ENCODE measurements at regions not wholly inside any gene's neighbourhood (a gene's known extent, or its start where the extent isn't known, plus 50 kb on each side); places are given as distances from the start of the nearest gene placed in this dataset.
"Not testable (repeated sequence)": the region's sequence is repeated elsewhere in the genome, so short reads cannot be mapped to it uniquely, and the experiment has no call there.

- Histone ChIP-seq H3K4me1 (ENCODE audit: control insufficient read depth, insufficient read depth, low read length) (no peaks in the 10 kb centered on the region), H3K27me3 (ENCODE audit: control insufficient read depth, insufficient read depth, low read length) (no peaks in the 10 kb centered on the region), H3K27ac (ENCODE audit: low read length) (no peak overlapping the region), H3K36me3 (ENCODE audit: control insufficient read depth, insufficient read depth, low read length) (no peaks in the 10 kb centered on the region; the same call in 1 of the 2 replicates), H3K9me3 (ENCODE audit: control insufficient read depth, insufficient read depth, low read length) (no peaks in the 10 kb centered on the region), H3K4me3 (ENCODE audit: low read length) (no peak overlapping the region)
- WGBS (ENCODE audit: insufficient coverage, insufficient read length): no CpG with 5 or more reads among the region's 30 CpGs
- DNase-seq (ENCODE audit: low read depth, low spot score): no peak
These were observed 199.0 kb downstream of the DLL1 start for GRCh38 chr6:170091639-170092579.

GRCh38 chr6:170091000-170091638 is 199.8 kb downstream of the DLL1 start:
- no CpG with 5 or more reads among the region's 18 CpGs for WGBS (ENCODE audit: insufficient coverage, insufficient read length)
- H3K36me3 ChIP-seq (ENCODE audit: control insufficient read depth, insufficient read depth, low read length): no peaks in the 10 kb centered on the region; the same call in 1 of the 2 replicates
- DNase-seq (ENCODE audit: low read depth, low spot score): no peak
- no peaks in the 10 kb centered on the region for H3K9me3 ChIP-seq (ENCODE audit: control insufficient read depth, insufficient read depth, low read length)
- no peaks in the 10 kb centered on the region for H3K4me1 ChIP-seq (ENCODE audit: control insufficient read depth, insufficient read depth, low read length)
- no peak overlapping the region for H3K27ac ChIP-seq (ENCODE audit: low read length)
- no peaks in the 10 kb centered on the region for H3K27me3 ChIP-seq (ENCODE audit: control insufficient read depth, insufficient read depth, low read length)
- no peak overlapping the region for H3K4me3 ChIP-seq (ENCODE audit: low read length)

GRCh38 chr6:170090561-170090960 is 200.3 kb downstream of the DLL1 start:
- Histone ChIP-seq H3K36me3 (ENCODE audit: control insufficient read depth, insufficient read depth, low read length) (no peaks in the 10 kb centered on the region; the same call in 1 of the 2 replicates), H3K9me3 (ENCODE audit: control insufficient read depth, insufficient read depth, low read length) (no peaks in the 10 kb centered on the region), H3K27ac (ENCODE audit: low read length) (no peak overlapping the region), H3K4me1 (ENCODE audit: control insufficient read depth, insufficient read depth, low read length) (no peaks in the 10 kb centered on the region), H3K4me3 (ENCODE audit: low read length) (no peak overlapping the region), H3K27me3 (ENCODE audit: control insufficient read depth, insufficient read depth, low read length) (no peaks in the 10 kb centered on the region)
- DNase-seq (ENCODE audit: low read depth, low spot score): no peak
- no CpG with 5 or more reads among the region's 12 CpGs for WGBS (ENCODE audit: insufficient coverage, insufficient read length)

GRCh38 chr6:170089963-170090362 is 200.9 kb downstream of the DLL1 start:
- Histone ChIP-seq H3K4me3 (ENCODE audit: low read length) (no peak overlapping the region), H3K4me1 (ENCODE audit: control insufficient read depth, insufficient read depth, low read length) (no peaks in the 10 kb centered on the region), H3K9me3 (ENCODE audit: control insufficient read depth, insufficient read depth, low read length) (no peaks in the 10 kb centered on the region), H3K27me3 (ENCODE audit: control insufficient read depth, insufficient read depth, low read length) (no peaks in the 10 kb centered on the region), H3K36me3 (ENCODE audit: control insufficient read depth, insufficient read depth, low read length) (no peaks in the 10 kb centered on the region; the same call in 1 of the 2 replicates), H3K27ac (ENCODE audit: low read length) (no peak overlapping the region)
- no peak for DNase-seq (ENCODE audit: low read depth, low spot score)
- no CpG with 5 or more reads among the region's 11 CpGs for WGBS (ENCODE audit: insufficient coverage, insufficient read length)

GRCh38 chr6:170088582-170088955 is 202.3 kb downstream of the DLL1 start:
- no peak overlapping the region for H3K27ac ChIP-seq (ENCODE audit: low read length)
- DNase-seq (ENCODE audit: low read depth, low spot score): no peak
- whole genome bisulfite sequencing (ENCODE audit: insufficient coverage, insufficient read length): no CpG with 5 or more reads among the region's 20 CpGs

GRCh38 chr6:170087941-170088581 is 202.8 kb downstream of the DLL1 start:
- no peak for DNase-seq (ENCODE audit: low read depth, low spot score)
- Histone ChIP-seq H3K36me3 (ENCODE audit: control insufficient read depth, insufficient read depth, low read length) (no peaks in the 10 kb centered on the region; the same call in 1 of the 2 replicates), H3K27ac (ENCODE audit: low read length) (no peak overlapping the region), H3K27me3 (ENCODE audit: control insufficient read depth, insufficient read depth, low read length) (no peaks in the 10 kb centered on the region), H3K4me3 (ENCODE audit: low read length) (no peak overlapping the region), H3K4me1 (ENCODE audit: control insufficient read depth, insufficient read depth, low read length) (no peaks in the 10 kb centered on the region), H3K9me3 (ENCODE audit: control insufficient read depth, insufficient read depth, low read length) (no peaks in the 10 kb centered on the region)
- WGBS (ENCODE audit: insufficient coverage, insufficient read length): no CpG with 5 or more reads among the region's 36 CpGs

More at GRCh38 chr6:170088582-170088955, 202.3 kb downstream of the DLL1 start:
- Histone ChIP-seq H3K27me3 (ENCODE audit: control insufficient read depth, insufficient read depth, low read length) (no peaks in the 10 kb centered on the region), H3K4me1 (ENCODE audit: control insufficient read depth, insufficient read depth, low read length) (no peaks in the 10 kb centered on the region), H3K9me3 (ENCODE audit: control insufficient read depth, insufficient read depth, low read length) (no peaks in the 10 kb centered on the region), H3K4me3 (ENCODE audit: low read length) (no peak overlapping the region), H3K36me3 (ENCODE audit: control insufficient read depth, insufficient read depth, low read length) (no peaks in the 10 kb centered on the region; the same call in 1 of the 2 replicates)

- H3K4me1 ChIP-seq (ENCODE audit: control insufficient read depth, insufficient read depth, low read length); DNase-seq (ENCODE audit: low read depth, low spot score); H3K36me3 ChIP-seq (ENCODE audit: control insufficient read depth, insufficient read depth, low read length); H3K9me3 ChIP-seq (ENCODE audit: control insufficient read depth, insufficient read depth, low read length); H3K4me3 ChIP-seq (ENCODE audit: low read length); H3K27me3 ChIP-seq (ENCODE audit: control insufficient read depth, insufficient read depth, low read length); H3K27ac ChIP-seq (ENCODE audit: low read length): not testable (repeated sequence)
- no CpG with 5 or more reads among the region's 25 CpGs for WGBS (ENCODE audit: insufficient coverage, insufficient read length)
These were observed 203.5 kb downstream of the DLL1 start for GRCh38 chr6:170087421-170087780.

- DNase-seq (ENCODE audit: low read depth, low spot score): no peak
- no CpG with 5 or more reads among the region's 49 CpGs for WGBS (ENCODE audit: insufficient coverage, insufficient read length)
These were observed 204.0 kb downstream of the DLL1 start for GRCh38 chr6:170086639-170087420.

GRCh38 chr6:170085475-170086401 is 205.1 kb downstream of the DLL1 start:
- no peak for DNase-seq (ENCODE audit: low read depth, low spot score)
- Histone ChIP-seq H3K27ac (ENCODE audit: low read length) (no peak overlapping the region), H3K27me3 (ENCODE audit: control insufficient read depth, insufficient read depth, low read length) (no peaks in the 10 kb centered on the region), H3K36me3 (ENCODE audit: control insufficient read depth, insufficient read depth, low read length) (no peaks in the 10 kb centered on the region), H3K4me3 (ENCODE audit: low read length) (no peak overlapping the region), H3K4me1 (ENCODE audit: control insufficient read depth, insufficient read depth, low read length) (no peaks in the 10 kb centered on the region), H3K9me3 (ENCODE audit: control insufficient read depth, insufficient read depth, low read length) (no peaks in the 10 kb centered on the region)
- no CpG with 5 or more reads among the region's 26 CpGs for WGBS (ENCODE audit: insufficient coverage, insufficient read length)

More at GRCh38 chr6:170086639-170087420, 204.0 kb downstream of the DLL1 start:
- H3K9me3 ChIP-seq (ENCODE audit: control insufficient read depth, insufficient read depth, low read length): no peaks in the 10 kb centered on the region
- H3K36me3 ChIP-seq (ENCODE audit: control insufficient read depth, insufficient read depth, low read length): no peaks in the 10 kb centered on the region; the same call in 1 of the 2 replicates
- no peak overlapping the region for H3K27ac ChIP-seq (ENCODE audit: low read length)
- no peak overlapping the region for H3K4me3 ChIP-seq (ENCODE audit: low read length)
- H3K27me3 ChIP-seq (ENCODE audit: control insufficient read depth, insufficient read depth, low read length): no peaks in the 10 kb centered on the region
- no peaks in the 10 kb centered on the region for H3K4me1 ChIP-seq (ENCODE audit: control insufficient read depth, insufficient read depth, low read length)
